Astrocyte of the spinal cord (primary cell): ENCODE measurements at regions not wholly inside any gene's neighbourhood (a gene's known extent, or its start where the extent isn't known, plus 50 kb on each side); places are given as distances from the start of the nearest gene placed in this dataset.
"Not testable (repeated sequence)": the region's sequence is repeated elsewhere in the genome, so short reads cannot be mapped to it uniquely, and the experiment has no call there.

ENCODE experiments used
- DNase-seq: peaks from one replicate; pipeline ENCODE4 v3.0.0; 2011; ENCODE audit warnings: low read depth, low spot score
- H3K4me3 ChIP-seq: 2 replicates; pipeline ENCODE4 v1.5.1; 2011; ENCODE audit warnings: low read depth, mild to moderate bottlenecking, low read length, moderate library complexity
- CTCF ChIP-seq: IDR thresholded peaks from 2 replicates; pipeline ENCODE4 v1.5.1; 2012; ENCODE audit warnings: low read depth, mild to moderate bottlenecking, low read length, inconsistent platforms
- in situ Hi-C: cut with HindIII; loops from 2 replicates; pipeline ENCODE4 v1.10.0; 2017; ENCODE audit warnings: low sequenced_read_pairs

DNA sequence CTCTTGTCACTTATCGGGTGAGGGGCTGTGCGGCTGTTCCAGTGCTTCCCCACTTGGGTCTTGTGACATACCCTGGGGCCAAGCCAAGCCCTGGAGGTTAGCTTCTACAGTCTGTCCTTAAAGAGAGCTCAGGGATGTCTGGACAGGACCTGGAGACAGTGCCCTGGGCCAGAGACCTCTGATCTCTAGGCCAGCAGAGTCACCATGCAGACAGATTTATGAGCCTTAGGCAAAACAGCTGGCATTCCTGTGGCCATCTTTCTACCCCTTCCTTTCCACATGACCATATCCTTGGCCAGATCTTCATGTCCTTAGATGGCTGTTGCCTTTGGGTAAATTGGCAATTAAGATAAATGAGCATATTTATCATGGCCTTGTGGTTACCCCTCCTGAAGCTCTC is 678.6 kb downstream of the MAFB start:
- no peak for TF ChIP-seq CTCF
- no peak for DNase-seq
- in situ Hi-C loops = no loop called here
- no peak overlapping the region for H3K4me3 ChIP-seq

DNA sequence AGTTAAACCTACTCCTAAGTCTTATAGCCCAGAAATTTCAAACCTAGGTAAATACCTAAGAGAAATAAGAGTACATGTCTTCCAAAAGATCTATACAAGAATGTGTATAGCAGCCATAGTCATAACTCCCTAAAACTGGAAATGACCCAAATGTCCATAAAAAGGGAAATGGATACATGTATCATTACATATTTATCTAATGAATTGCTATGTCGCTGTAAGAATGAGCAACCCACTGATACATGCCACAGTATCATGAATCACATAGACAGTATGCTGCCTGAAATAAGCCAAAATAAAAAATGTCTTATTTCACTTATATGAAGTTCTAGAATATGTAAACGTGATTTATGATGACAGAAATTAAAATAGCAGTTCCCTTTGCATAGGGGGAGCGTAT is 679.5 kb downstream of the MAFB start:
- no peak overlapping the region for H3K4me3 ChIP-seq
- in situ Hi-C loops = no loop called here
- TF ChIP-seq CTCF = no peak
- DNase-seq = no peak

GRCh38 chr20:40008177-40008576 is 680.9 kb downstream of the MAFB start:
- no peak overlapping the region for H3K4me3 ChIP-seq
- in situ Hi-C loops = no loop called here

DNA sequence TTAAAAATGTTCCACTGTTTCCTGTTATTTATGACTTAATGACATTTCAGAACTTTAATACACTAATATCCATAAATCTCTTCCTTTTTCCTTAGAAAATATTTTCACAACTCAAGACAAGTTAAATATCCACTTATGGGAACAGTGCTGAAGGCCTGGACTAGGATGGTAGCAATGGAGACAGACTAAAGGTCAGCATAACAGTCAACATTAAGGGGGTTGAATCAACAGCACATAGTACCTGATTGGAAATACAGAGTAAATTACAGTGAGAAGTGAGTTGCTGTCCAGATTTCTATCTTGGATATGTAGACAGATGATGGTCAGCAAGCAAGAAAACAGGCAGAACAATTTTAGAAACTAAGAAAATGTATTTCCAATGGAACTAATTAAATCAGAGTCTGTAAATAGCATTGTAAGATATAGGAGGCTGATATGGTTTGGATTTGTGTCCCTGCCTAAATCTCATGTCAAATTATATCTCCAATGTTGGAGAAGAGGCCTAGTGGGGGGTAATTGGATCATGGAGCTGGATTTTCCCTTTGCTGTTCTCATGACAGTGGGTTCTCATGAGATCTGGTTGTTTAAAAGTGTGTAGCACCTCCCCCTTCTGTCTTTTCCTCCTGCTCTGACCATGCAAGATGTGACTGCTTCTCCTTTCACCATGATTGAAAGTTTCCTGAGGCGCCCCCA is 682.7 kb downstream of the MAFB start:
- no peak for TF ChIP-seq CTCF
- in situ Hi-C loops = no loop called here
- DNase-seq = no peak
- no peak overlapping the region for H3K4me3 ChIP-seq

More at GRCh38 chr20:40008177-40008576, 680.9 kb downstream of the MAFB start:
- DNase-seq = no peak
- no peak for TF ChIP-seq CTCF

DNA sequence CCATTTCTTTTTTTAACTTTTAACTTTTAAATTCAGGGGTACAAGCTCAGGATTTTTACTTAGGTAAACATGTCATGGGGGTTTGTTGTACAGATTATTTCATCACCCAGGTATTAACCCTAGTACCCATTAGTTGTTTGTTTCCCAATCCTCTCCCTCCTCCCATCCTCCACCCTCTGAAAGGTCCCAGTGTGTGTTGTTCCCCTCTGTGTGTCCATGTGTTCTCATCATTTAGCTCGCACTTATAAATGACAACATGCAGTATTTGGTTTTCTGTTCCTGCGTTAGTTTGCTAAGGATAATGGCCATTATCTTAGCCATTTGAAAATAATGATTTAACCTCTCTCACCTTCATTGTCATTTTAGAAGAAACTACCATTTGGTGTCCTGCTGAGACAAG is 684.9 kb downstream of the MAFB start:
- DNase-seq, in situ Hi-C loops, H3K4me3 ChIP-seq: not testable (repeated sequence)

DNA sequence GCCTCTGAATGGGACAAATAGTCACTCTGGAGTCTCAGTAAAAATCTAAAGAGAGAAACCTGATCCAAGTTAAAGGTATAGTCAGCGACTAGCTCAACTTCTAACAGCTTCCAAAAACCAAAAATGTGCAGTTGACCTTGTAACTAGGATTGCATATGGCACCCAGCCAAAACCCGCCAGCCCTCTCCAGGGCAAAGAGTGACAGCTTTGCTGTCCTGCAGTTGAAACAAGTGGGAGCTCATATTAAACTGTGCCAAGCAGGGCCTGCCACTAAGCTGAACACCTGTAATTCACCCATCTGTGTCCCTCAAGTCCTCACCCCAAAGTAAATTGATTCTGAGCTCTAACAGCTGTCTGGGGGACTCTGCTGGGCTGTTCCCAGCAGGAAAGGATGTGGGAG is 695.3 kb downstream of the MAFB start:
- no peak for DNase-seq

More for the DNA sequence above, 695.3 kb downstream of the MAFB start:
- no peak for TF ChIP-seq CTCF
- H3K4me3 ChIP-seq = no peak overlapping the region
- in situ Hi-C loops = no loop called here
